AG09309 (cell line): ENCODE measurements at regions not wholly inside any gene's neighbourhood (a gene's known extent, or its start where the extent isn't known, plus 50 kb on each side); places are given as distances from the start of the nearest gene placed in this dataset.
A peak's percentile ranks its signal among the peaks of the same experiment; 100 is the strongest.

ENCODE experiments used
- DNase-seq: peaks from one replicate; pipeline ENCODE4 v3.0.0-alpha.2; 2010; ENCODE audit warnings: low read depth
- H3K4me3 ChIP-seq: 2 replicates; pipeline ENCODE4 v1.5.1; 2011; ENCODE audit warnings: mild to moderate bottlenecking, low read depth, low read length, moderate library complexity; ENCODE audit not compliant: control insufficient read depth
- CTCF ChIP-seq: IDR thresholded peaks from 2 replicates; pipeline ENCODE4 v1.5.1; 2011; ENCODE audit warnings: mild to moderate bottlenecking, low read depth, low read length, inconsistent platforms; ENCODE audit not compliant: insufficient read depth, control insufficient read depth; ENCODE audit errors: missing control alignments

DNA sequence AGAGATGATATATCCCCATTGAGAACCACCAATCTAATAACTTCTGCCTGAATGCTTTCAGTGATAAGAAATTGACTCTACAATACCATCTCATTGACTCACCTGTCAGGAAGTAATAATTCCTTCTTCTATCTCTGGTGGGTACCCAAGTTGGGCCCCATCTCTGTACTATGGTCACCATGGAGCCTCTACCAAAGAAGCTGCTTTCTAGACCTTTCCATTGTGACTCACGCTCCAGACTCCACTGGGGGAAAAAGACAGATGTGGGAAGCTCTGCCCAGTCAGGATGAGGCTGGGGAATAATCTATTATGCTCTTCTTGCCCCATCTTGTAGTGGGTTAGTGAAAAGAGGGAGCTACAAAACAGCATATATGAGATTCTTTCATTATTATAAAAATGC lies 100.4 kb downstream of the COPRS start:
- H3K4me3 ChIP-seq: no peak overlapping the region
- no peak for DNase-seq
- no peak for TF ChIP-seq CTCF

DNA sequence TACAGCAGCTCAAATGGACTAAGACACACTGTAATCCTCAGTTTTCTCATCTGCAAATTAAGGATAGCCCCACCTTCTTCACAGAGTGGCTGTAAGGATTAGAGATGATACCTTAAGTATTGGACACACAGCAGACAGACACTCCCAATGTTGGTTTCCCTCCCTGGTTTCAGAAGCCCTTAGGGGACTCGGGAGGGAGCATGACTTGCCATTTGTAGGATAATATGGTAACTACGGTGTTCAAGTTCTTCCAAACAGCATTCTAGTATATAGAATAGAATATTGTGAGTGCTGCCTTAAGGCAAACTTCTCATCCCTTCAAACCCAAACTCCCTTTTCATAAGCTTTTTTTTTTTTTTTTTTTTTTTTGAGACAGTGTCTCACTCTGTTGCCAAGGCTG lies 101.9 kb downstream of the COPRS start:
- no peak for DNase-seq
- H3K4me3 ChIP-seq: no peak overlapping the region
- no peak for TF ChIP-seq CTCF

DNA sequence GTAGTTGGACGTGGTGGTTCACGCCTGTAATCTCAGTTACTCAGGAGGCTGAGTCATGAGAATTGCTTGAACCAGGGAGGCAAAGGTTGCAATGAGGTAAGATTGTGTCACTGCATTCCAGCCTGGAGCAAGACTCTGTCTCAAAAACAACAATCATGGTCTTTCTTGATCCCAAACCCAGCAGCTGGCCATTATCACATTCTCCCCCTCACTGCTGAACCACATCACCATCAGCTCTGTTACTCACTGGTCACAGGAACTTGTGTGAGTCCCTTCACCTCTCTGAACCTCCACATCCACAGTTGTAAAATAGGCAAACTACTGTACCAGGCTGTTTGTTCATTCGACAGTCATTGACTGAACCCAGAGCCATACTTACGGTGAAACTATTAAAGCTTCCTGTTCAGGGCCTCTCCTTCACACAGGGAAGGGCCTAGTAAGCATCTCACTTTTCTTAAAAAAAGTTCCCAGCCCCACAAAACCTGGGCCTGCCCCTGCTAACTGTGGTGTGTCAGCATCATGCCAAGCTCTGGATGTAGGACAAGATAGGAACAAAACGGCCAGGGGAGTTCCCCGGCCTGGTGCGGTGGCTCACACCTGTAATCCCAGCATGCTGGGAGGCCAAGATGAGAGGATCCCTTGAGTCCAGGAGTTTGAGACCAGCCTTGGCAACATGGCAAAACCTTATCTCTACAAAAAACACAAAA lies 104.7 kb downstream of the COPRS start:
- no peak for TF ChIP-seq CTCF
- H3K4me3 ChIP-seq: no peak overlapping the region
- peak; percentile 63 for DNase-seq

GRCh38 chr17:31753011-31753410 lies 106.0 kb downstream of the COPRS start:
- DNase-seq: no peak
- H3K4me3 ChIP-seq: no peak overlapping the region
- no peak for TF ChIP-seq CTCF

- TF ChIP-seq CTCF: no peak
- no peak overlapping the region for H3K4me3 ChIP-seq
- no peak for DNase-seq
Observed at GRCh38 chr17:31752584-31752983, 106.5 kb downstream of the COPRS start.

- DNase-seq: no peak
Observed at GRCh38 chr17:31750578-31750977, 108.5 kb downstream of the COPRS start.

More at GRCh38 chr17:31750578-31750977, 108.5 kb downstream of the COPRS start:
- TF ChIP-seq CTCF: no peak
- no peak overlapping the region for H3K4me3 ChIP-seq
